HepG2 (cell line): ENCODE measurements at regions not wholly inside any gene's neighbourhood (a gene's known extent, or its start where the extent isn't known, plus 50 kb on each side); places are given as distances from the start of the nearest gene placed in this dataset.

Source experiments
- ATF4 ChIP-seq, 2 experiments: fragments of 450-650 bp in 1 of 2; sonication (generic) in 1 of 2; formaldehyde crosslinking; IDR thresholded peaks; 2 replicates each; pipeline versions ENCODE4 v1.5.0 to v1.8.0; 2020 to 2022; ENCODE audit warnings: mild to moderate bottlenecking in 1 of 2, missing genetic modification reagents in 1 of 2
- HIVEP1 ChIP-seq: sonication (generic); formaldehyde crosslinking; IDR thresholded peaks from 2 replicates; pipeline ENCODE4 v1.4.0; 2020; ENCODE audit warnings: mild to moderate bottlenecking, missing genetic modification reagents
- MAFF ChIP-seq: IDR thresholded peaks from 2 replicates; pipeline ENCODE4 v1.6.1; 2011; ENCODE audit warnings: low read depth, low read length, improper control_type of control experiment
- PHF8 ChIP-seq: sonication (generic); formaldehyde crosslinking; IDR thresholded peaks from 2 replicates; pipeline ENCODE4 v1.5.0; 2020; ENCODE audit warnings: missing genetic modification reagents
- TAF1 ChIP-seq: sonication (generic); formaldehyde crosslinking; IDR thresholded peaks from 2 replicates; pipeline ENCODE4 v1.4.0; 2020; ENCODE audit warnings: missing genetic modification reagents
- YY1 ChIP-seq: IDR thresholded peaks from 2 replicates; pipeline ENCODE4 v1.6.1; 2011; ENCODE audit warnings: low read length, low read depth, moderate library complexity, mild to moderate bottlenecking; ENCODE audit not compliant: insufficient read depth, insufficient replicate concordance
- ZNF629 ChIP-seq: sonication (generic); formaldehyde crosslinking; conservative IDR thresholded peaks from 2 replicates; pipeline ENCODE4 v1.5.0; 2020; ENCODE audit warnings: missing genetic modification reagents
- TF ChIP-seq, protein P1 (sequence below): sonication (generic); formaldehyde crosslinking; IDR thresholded peaks from 2 replicates; pipeline ENCODE4 v1.4.0; 2020; ENCODE audit warnings: missing genetic modification reagents
- TF ChIP-seq, protein P2 (sequence below): sonication (generic); formaldehyde crosslinking; IDR thresholded peaks from 2 replicates; pipeline ENCODE4 v1.5.0; 2020; ENCODE audit warnings: mild to moderate bottlenecking, missing genetic modification reagents, moderate library complexity
- TF ChIP-seq, protein P3 (sequence below): sonication (generic); formaldehyde crosslinking; IDR thresholded peaks from 2 replicates; pipeline ENCODE4 v1.4.0; 2020; ENCODE audit warnings: mild to moderate bottlenecking, missing genetic modification reagents
- TF ChIP-seq, protein P4 (sequence below), 2 experiments: sonication (generic) in 1 of 2; formaldehyde crosslinking in 1 of 2; IDR thresholded peaks; 2 replicates each; pipeline versions ENCODE4 v1.5.1 to v1.6.1; 2011 to 2020; ENCODE audit warnings: borderline replicate concordance in 1 of 2, low read depth in 1 of 2, low read length in 1 of 2, mild to moderate bottlenecking in 1 of 2, missing genetic modification reagents in 1 of 2, moderate library complexity in 1 of 2
- TF ChIP-seq, protein P5 (sequence below): sonication (generic); formaldehyde crosslinking; IDR thresholded peaks from 2 replicates; pipeline ENCODE4 v1.4.0; 2020; ENCODE audit warnings: low read depth, mild to moderate bottlenecking, missing genetic modification reagents
- TF ChIP-seq, protein P6 (sequence below): sonication (generic); formaldehyde crosslinking; IDR thresholded peaks from 2 replicates; pipeline ENCODE4 v1.9.0; 2021; ENCODE audit warnings: missing genetic modification reagents, borderline replicate concordance

- TF ChIP-seq MAFF (no peak), TAF1 (CRISPR knock-in tag) (no peak), ATF4 (CRISPR knock-in tag; IDR thresholded peaks at IDR 0.05) (no peak), YY1 (no peak), ZNF629 (CRISPR knock-in tag) (no peak), HIVEP1 (CRISPR knock-in tag) (no peak), PHF8 (CRISPR knock-in tag) (no peak)
- TF ChIP-seq, protein P1, sequence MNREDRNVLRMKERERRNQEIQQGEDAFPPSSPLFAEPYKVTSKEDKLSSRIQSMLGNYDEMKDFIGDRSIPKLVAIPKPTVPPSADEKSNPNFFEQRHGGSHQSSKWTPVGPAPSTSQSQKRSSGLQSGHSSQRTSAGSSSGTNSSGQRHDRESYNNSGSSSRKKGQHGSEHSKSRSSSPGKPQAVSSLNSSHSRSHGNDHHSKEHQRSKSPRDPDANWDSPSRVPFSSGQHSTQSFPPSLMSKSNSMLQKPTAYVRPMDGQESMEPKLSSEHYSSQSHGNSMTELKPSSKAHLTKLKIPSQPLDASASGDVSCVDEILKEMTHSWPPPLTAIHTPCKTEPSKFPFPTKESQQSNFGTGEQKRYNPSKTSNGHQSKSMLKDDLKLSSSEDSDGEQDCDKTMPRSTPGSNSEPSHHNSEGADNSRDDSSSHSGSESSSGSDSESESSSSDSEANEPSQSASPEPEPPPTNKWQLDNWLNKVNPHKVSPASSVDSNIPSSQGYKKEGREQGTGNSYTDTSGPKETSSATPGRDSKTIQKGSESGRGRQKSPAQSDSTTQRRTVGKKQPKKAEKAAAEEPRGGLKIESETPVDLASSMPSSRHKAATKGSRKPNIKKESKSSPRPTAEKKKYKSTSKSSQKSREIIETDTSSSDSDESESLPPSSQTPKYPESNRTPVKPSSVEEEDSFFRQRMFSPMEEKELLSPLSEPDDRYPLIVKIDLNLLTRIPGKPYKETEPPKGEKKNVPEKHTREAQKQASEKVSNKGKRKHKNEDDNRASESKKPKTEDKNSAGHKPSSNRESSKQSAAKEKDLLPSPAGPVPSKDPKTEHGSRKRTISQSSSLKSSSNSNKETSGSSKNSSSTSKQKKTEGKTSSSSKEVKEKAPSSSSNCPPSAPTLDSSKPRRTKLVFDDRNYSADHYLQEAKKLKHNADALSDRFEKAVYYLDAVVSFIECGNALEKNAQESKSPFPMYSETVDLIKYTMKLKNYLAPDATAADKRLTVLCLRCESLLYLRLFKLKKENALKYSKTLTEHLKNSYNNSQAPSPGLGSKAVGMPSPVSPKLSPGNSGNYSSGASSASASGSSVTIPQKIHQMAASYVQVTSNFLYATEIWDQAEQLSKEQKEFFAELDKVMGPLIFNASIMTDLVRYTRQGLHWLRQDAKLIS (CRISPR knock-in tag) = no peak
- TF ChIP-seq, protein P2, sequence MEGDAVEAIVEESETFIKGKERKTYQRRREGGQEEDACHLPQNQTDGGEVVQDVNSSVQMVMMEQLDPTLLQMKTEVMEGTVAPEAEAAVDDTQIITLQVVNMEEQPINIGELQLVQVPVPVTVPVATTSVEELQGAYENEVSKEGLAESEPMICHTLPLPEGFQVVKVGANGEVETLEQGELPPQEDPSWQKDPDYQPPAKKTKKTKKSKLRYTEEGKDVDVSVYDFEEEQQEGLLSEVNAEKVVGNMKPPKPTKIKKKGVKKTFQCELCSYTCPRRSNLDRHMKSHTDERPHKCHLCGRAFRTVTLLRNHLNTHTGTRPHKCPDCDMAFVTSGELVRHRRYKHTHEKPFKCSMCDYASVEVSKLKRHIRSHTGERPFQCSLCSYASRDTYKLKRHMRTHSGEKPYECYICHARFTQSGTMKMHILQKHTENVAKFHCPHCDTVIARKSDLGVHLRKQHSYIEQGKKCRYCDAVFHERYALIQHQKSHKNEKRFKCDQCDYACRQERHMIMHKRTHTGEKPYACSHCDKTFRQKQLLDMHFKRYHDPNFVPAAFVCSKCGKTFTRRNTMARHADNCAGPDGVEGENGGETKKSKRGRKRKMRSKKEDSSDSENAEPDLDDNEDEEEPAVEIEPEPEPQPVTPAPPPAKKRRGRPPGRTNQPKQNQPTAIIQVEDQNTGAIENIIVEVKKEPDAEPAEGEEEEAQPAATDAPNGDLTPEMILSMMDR (CRISPR knock-in tag) = no peak
- TF ChIP-seq, protein P3, sequence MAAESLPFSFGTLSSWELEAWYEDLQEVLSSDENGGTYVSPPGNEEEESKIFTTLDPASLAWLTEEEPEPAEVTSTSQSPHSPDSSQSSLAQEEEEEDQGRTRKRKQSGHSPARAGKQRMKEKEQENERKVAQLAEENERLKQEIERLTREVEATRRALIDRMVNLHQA (CRISPR knock-in tag) = no peak
- TF ChIP-seq, protein P4, sequence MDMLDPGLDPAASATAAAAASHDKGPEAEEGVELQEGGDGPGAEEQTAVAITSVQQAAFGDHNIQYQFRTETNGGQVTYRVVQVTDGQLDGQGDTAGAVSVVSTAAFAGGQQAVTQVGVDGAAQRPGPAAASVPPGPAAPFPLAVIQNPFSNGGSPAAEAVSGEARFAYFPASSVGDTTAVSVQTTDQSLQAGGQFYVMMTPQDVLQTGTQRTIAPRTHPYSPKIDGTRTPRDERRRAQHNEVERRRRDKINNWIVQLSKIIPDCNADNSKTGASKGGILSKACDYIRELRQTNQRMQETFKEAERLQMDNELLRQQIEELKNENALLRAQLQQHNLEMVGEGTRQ (IDR thresholded peaks at IDR 0.05; ENCODE audit: low read depth, low read length) = no peak
- TF ChIP-seq, protein P4 (CRISPR knock-in tag; IDR thresholded peaks at IDR 0.05; ENCODE audit: borderline replicate concordance) = no peak
- TF ChIP-seq, protein P5, sequence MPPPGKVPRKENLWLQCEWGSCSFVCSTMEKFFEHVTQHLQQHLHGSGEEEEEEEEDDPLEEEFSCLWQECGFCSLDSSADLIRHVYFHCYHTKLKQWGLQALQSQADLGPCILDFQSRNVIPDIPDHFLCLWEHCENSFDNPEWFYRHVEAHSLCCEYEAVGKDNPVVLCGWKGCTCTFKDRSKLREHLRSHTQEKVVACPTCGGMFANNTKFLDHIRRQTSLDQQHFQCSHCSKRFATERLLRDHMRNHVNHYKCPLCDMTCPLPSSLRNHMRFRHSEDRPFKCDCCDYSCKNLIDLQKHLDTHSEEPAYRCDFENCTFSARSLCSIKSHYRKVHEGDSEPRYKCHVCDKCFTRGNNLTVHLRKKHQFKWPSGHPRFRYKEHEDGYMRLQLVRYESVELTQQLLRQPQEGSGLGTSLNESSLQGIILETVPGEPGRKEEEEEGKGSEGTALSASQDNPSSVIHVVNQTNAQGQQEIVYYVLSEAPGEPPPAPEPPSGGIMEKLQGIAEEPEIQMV (CRISPR knock-in tag) = no peak
- TF ChIP-seq, protein P6, sequence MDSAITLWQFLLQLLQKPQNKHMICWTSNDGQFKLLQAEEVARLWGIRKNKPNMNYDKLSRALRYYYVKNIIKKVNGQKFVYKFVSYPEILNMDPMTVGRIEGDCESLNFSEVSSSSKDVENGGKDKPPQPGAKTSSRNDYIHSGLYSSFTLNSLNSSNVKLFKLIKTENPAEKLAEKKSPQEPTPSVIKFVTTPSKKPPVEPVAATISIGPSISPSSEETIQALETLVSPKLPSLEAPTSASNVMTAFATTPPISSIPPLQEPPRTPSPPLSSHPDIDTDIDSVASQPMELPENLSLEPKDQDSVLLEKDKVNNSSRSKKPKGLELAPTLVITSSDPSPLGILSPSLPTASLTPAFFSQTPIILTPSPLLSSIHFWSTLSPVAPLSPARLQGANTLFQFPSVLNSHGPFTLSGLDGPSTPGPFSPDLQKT = no peak
Measured at GRCh38 chr9:78866207-78867132, 569.5 kb downstream of the PSAT1 start.
